ENCODE measurements at regions not wholly inside any gene's neighbourhood (a gene's known extent, or its start where the extent isn't known, plus 50 kb on each side); places are given as distances from the start of the nearest gene placed in this dataset.

DNA sequence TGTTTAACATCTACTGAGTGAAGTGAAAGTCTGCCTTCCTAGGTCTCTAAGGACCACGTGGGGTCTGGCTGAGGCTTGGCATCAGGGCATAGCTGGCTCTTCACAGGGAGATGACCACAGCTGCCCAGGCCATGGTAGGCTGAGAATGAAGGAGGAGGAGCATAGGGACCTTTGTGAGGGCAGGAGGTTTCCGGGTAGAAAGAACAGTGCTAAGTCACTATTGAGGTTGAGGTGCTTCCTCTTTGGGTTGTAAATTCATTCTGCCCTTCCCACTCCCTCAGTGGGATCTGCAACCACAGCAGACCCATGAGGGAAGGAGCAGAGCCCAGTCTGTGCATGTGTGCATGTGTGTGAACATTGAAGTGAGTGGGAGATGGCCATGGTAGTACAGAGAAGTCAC, 909.6 kb downstream of the VRK1 start:
- no peak overlapping the region for H4K91ac ChIP-seq (ENCODE audit: insufficient read depth, low read depth, low read length)
- no peak overlapping the region for H3K23ac ChIP-seq (ENCODE audit: low read depth, low read length)
- no peak overlapping the region for H3K18ac ChIP-seq (ENCODE audit: low read depth, low read length)
- no peak overlapping the region for H2BK15ac ChIP-seq (ENCODE audit: low read depth, low read length)
- ATAC-seq (ENCODE audit: low read depth) (no peak), DNase-seq (no peak)
- TF ChIP-seq FOS (IDR thresholded peaks at IDR 0.05; ENCODE audit: low read depth, low read length), result no peak
- no peak for TF ChIP-seq RCOR1 (IDR thresholded peaks at IDR 0.05; ENCODE audit: insufficient replicate concordance, low read length)
- no peak for TF ChIP-seq SMC3 (IDR thresholded peaks at IDR 0.05; ENCODE audit: low read depth, low read length)
- no peak for TF ChIP-seq BHLHE40 (IDR thresholded peaks at IDR 0.05; ENCODE audit: low read depth, low read length)
- TF ChIP-seq RAD21 (IDR thresholded peaks at IDR 0.05; ENCODE audit: low read length), result no peak
- TF ChIP-seq CEBPB (IDR thresholded peaks at IDR 0.05; ENCODE audit: low read depth, low read length), result no peak
- TF ChIP-seq, protein P1, sequence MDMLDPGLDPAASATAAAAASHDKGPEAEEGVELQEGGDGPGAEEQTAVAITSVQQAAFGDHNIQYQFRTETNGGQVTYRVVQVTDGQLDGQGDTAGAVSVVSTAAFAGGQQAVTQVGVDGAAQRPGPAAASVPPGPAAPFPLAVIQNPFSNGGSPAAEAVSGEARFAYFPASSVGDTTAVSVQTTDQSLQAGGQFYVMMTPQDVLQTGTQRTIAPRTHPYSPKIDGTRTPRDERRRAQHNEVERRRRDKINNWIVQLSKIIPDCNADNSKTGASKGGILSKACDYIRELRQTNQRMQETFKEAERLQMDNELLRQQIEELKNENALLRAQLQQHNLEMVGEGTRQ (IDR thresholded peaks at IDR 0.05; ENCODE audit: low read depth, low read length), result no peak
- no peak for TF ChIP-seq MAFK (IDR thresholded peaks at IDR 0.05; ENCODE audit: low read depth, low read length)
- TF ChIP-seq CHD1 (IDR thresholded peaks at IDR 0.05; ENCODE audit: low read depth, low read length), result no peak
- TF ChIP-seq MXI1 (IDR thresholded peaks at IDR 0.05; ENCODE audit: borderline replicate concordance, low read depth, low read length), result no peak
- no peak for TF ChIP-seq NFE2L2 (IDR thresholded peaks at IDR 0.05; ENCODE audit: low read depth, low read length)
- TF ChIP-seq, protein P2, sequence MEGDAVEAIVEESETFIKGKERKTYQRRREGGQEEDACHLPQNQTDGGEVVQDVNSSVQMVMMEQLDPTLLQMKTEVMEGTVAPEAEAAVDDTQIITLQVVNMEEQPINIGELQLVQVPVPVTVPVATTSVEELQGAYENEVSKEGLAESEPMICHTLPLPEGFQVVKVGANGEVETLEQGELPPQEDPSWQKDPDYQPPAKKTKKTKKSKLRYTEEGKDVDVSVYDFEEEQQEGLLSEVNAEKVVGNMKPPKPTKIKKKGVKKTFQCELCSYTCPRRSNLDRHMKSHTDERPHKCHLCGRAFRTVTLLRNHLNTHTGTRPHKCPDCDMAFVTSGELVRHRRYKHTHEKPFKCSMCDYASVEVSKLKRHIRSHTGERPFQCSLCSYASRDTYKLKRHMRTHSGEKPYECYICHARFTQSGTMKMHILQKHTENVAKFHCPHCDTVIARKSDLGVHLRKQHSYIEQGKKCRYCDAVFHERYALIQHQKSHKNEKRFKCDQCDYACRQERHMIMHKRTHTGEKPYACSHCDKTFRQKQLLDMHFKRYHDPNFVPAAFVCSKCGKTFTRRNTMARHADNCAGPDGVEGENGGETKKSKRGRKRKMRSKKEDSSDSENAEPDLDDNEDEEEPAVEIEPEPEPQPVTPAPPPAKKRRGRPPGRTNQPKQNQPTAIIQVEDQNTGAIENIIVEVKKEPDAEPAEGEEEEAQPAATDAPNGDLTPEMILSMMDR (conservative IDR thresholded peaks at IDR 0.05; ENCODE audit: low read depth, low read length), result no peak
- no peak for TF ChIP-seq RFX5 (IDR thresholded peaks at IDR 0.05; ENCODE audit: low read depth, low read length)
- no peak for TF ChIP-seq MAZ (IDR thresholded peaks at IDR 0.05; ENCODE audit: borderline replicate concordance, low read depth, low read length)
- TF ChIP-seq, protein P3, sequence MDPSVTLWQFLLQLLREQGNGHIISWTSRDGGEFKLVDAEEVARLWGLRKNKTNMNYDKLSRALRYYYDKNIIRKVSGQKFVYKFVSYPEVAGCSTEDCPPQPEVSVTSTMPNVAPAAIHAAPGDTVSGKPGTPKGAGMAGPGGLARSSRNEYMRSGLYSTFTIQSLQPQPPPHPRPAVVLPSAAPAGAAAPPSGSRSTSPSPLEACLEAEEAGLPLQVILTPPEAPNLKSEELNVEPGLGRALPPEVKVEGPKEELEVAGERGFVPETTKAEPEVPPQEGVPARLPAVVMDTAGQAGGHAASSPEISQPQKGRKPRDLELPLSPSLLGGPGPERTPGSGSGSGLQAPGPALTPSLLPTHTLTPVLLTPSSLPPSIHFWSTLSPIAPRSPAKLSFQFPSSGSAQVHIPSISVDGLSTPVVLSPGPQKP (IDR thresholded peaks at IDR 0.05; ENCODE audit: borderline replicate concordance, low read depth, low read length), result no peak
- no peak for TF ChIP-seq POLR2A (IDR thresholded peaks at IDR 0.05; ENCODE audit: low read depth, low read length)
- in situ Hi-C loops (cut with MboI; ENCODE audit: low sequenced_read_pairs) (no loop called here), intact Hi-C loops (cut with micrococcal nuclease) (no loop called here), dilution Hi-C loops (cut with HindIII; ENCODE audit: low sequenced_read_pairs, unreplicated experiment) (no loop called here)
- BruUV-seq (replicated peaks), result no TSS peak
- no peaks in the 10 kb centered on the region for H3K4me1 ChIP-seq (ENCODE audit: control insufficient read depth, insufficient read depth, low read length)
- no peak overlapping the region for H4K5ac ChIP-seq (ENCODE audit: low read depth, low read length)
- H3K14ac ChIP-seq (replicated peaks; ENCODE audit: low read depth, low read length), result no peak overlapping the region
- H2AK9ac ChIP-seq (replicated peaks; ENCODE audit: low read depth, low read length, poor library complexity), result no peak overlapping the region
- CTCF ChIA-PET, result no interaction called here
- no peak overlapping the region for H2AFZ ChIP-seq (replicated peaks; ENCODE audit: low read length, poor library complexity)
- no peak overlapping the region for H2BK5ac ChIP-seq (ENCODE audit: low read depth, low read length, poor library complexity, severe bottlenecking)
- no peak overlapping the region for H3K27ac ChIP-seq (ENCODE audit: insufficient read depth, low read length)
- no peak overlapping the region for H2BK20ac ChIP-seq (ENCODE audit: low read depth, low read length)
- no CpG with 5 or more reads among the region's 2 CpGs for WGBS, 2 experiments (ENCODE audit: extremely low coverage in 2 of 2, insufficient read length in 1 of 2)
- no peak overlapping the region for H4K8ac ChIP-seq (ENCODE audit: low read depth in 2 of 2, low read length in 2 of 2)
- POLR2A ChIA-PET (ENCODE audit: unreplicated experiment), result no interaction called here
- H2BK120ac ChIP-seq (ENCODE audit: low read depth, low read length), result no peak overlapping the region
- no peaks in the 10 kb centered on the region for H3K36me3 ChIP-seq (ENCODE audit: control insufficient read depth, insufficient read depth, low read length)
- no peak overlapping the region for H2AK5ac ChIP-seq (ENCODE audit: low read depth, low read length)
- no peak overlapping the region for H3K4me3 ChIP-seq (ENCODE audit: insufficient read depth, low read depth, low read length)
- H4K20me1 ChIP-seq (ENCODE audit: insufficient read depth, low read length), result no peaks in the 10 kb centered on the region
- H3K9me3 ChIP-seq (ENCODE audit: control insufficient read depth, insufficient read depth, low read length), result peaks cover 30% of the 10 kb centered on the region
- H3K4ac ChIP-seq (ENCODE audit: low read depth, low read length), result no peak overlapping the region
- no peaks in the 10 kb centered on the region for H3K27me3 ChIP-seq (ENCODE audit: control insufficient read depth, insufficient read depth, low read length)
- no peaks in the 10 kb centered on the region for H3K79me1 ChIP-seq (ENCODE audit: low read depth in 1 of 2, low read length in 2 of 2)
- H3K56ac ChIP-seq (ENCODE audit: extremely low read depth, insufficient read depth, low read length), result no peak overlapping the region
- H3K9me1 ChIP-seq (ENCODE audit: insufficient read depth, low read length), result no peaks in the 10 kb centered on the region
- H3K9ac ChIP-seq (ENCODE audit: low read depth, low read length), result no peak overlapping the region
- H3K4me2 ChIP-seq (ENCODE audit: low read depth, low read length), result no peak overlapping the region

Data from IMR-90 (cell line).